ENCODE measurements at regions not wholly inside any gene's neighbourhood (a gene's known extent, or its start where the extent isn't known, plus 50 kb on each side); places are given as distances from the start of the nearest gene placed in this dataset.
"Not testable (repeated sequence)": the region's sequence is repeated elsewhere in the genome, so short reads cannot be mapped to it uniquely, and the experiment has no call there.

- not testable (repeated sequence) for DNase-seq
These were observed 121.8 kb downstream of the FSCB start for GRCh38 chr14:44385296-44385695.

GRCh38 chr14:44384601-44385293 lies 122.3 kb downstream of the FSCB start:
- not testable (repeated sequence) for DNase-seq

- DNase-seq: no peak
These were observed 123.0 kb downstream of the FSCB start for GRCh38 chr14:44384093-44384492.

- DNase-seq: no peak
These were observed 123.4 kb downstream of the FSCB start for GRCh38 chr14:44383636-44384035.

- no peak for DNase-seq
These were observed 127.6 kb downstream of the FSCB start for GRCh38 chr14:44379292-44379977.

- DNase-seq: no peak
These were observed 132.2 kb downstream of the FSCB start for GRCh38 chr14:44374906-44375305.

- DNase-seq: no peak
These were observed 134.1 kb downstream of the FSCB start for GRCh38 chr14:44372807-44373489.

GRCh38 chr14:44372231-44372630 lies 134.9 kb downstream of the FSCB start:
- DNase-seq: no peak

- no peak for DNase-seq
These were observed 136.4 kb downstream of the FSCB start for GRCh38 chr14:44370727-44371126.

GRCh38 chr14:44369401-44370123 lies 137.5 kb downstream of the FSCB start:
- no peak for DNase-seq

- no peak for DNase-seq
These were observed 146.0 kb downstream of the FSCB start for GRCh38 chr14:44361083-44361482.

- DNase-seq: no peak
These were observed 153.3 kb downstream of the FSCB start for GRCh38 chr14:44353805-44354204.

- no peak for DNase-seq
These were observed 154.9 kb downstream of the FSCB start for GRCh38 chr14:44352201-44352600.

- no peak for DNase-seq
These were observed 159.8 kb downstream of the FSCB start for GRCh38 chr14:44347316-44347715.

GRCh38 chr14:44341116-44341515 lies 166.0 kb downstream of the FSCB start:
- no peak for DNase-seq

- DNase-seq: no peak
These were observed 167.2 kb downstream of the FSCB start for GRCh38 chr14:44339862-44340261.

- no peak for DNase-seq
These were observed 167.9 kb downstream of the FSCB start for GRCh38 chr14:44339231-44339630.

- DNase-seq: no peak
These were observed 189.7 kb downstream of the FSCB start for GRCh38 chr14:44317441-44317746.

- peak; percentile 15 for DNase-seq
These were observed 190.2 kb downstream of the FSCB start for GRCh38 chr14:44316647-44317440.

GRCh38 chr14:44309331-44309730 lies 197.8 kb downstream of the FSCB start:
- DNase-seq: no peak

- no peak for DNase-seq
These were observed 206.2 kb downstream of the FSCB start for GRCh38 chr14:44300916-44301315.

GRCh38 chr14:44297437-44297836 lies 209.6 kb downstream of the FSCB start:
- DNase-seq: no peak
